GM19035 (cell line): ENCODE measurements at regions not wholly inside any gene's neighbourhood (a gene's known extent, or its start where the extent isn't known, plus 50 kb on each side); places are given as distances from the start of the nearest gene placed in this dataset.
"Not testable (repeated sequence)": the region's sequence is repeated elsewhere in the genome, so short reads cannot be mapped to it uniquely, and the experiment has no call there.

ENCODE experiments used
- ATAC-seq: cut with Tn5 transposase; IDR thresholded peaks from one replicate; pipeline ENCODE4 v1.9.1; 2021; ENCODE audit not compliant: unreplicated experiment

DNA sequence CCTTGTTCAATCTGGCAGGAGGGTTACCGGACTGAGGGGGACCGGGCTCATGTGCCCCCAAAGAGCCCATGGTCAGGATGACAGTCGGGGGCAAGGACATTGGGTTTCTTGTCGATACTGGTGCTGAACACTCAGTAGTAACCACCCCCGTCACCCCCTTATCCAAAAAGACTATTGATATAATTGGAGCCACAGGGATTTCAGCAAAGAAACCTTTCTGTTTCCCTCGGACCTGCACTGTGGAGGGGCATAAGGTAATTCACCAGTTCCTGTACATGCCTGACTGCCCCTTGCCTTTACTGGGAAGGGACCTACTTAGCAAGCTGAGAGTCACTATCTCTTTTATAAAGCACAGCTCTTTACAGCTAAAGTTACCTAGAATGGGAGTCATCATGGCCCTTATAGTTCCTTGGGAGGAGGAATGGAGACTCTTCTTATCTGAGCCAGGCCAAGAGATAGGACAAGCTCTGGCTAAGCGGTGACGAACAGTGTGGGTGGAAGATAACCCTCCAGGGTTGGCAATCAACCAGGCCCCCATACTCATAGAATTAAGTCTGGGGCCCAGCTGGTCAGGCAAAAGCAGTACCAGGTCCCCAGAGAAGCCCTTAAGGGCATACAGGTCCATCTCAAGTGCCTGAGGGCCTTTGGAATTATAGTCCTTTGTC lies 603.7 kb downstream of the UQCRFS1 start:
- no peak for ATAC-seq

DNA sequence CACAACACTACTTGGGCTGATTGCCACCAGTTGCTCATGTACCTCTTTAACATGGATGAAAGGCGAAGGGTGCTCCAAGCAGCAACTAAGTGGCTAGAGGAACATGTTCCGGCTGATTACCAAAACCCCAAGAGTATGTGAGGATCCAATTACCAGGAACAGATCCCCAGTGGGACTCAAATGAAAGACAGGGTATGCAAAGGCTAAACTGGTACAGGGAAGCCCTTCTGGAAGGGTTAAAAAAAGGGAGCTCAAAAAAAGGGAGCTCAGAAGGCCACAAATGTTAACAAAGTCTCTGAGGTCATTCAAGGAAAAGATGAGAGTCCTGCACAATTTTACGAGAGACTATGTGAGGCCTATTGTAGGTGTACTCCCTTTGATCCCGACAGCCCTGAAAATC lies 604.7 kb downstream of the UQCRFS1 start:
- ATAC-seq = no peak

- ATAC-seq = no peak
Observed at GRCh38 chr19:28607066-28607583, 605.8 kb downstream of the UQCRFS1 start.

DNA sequence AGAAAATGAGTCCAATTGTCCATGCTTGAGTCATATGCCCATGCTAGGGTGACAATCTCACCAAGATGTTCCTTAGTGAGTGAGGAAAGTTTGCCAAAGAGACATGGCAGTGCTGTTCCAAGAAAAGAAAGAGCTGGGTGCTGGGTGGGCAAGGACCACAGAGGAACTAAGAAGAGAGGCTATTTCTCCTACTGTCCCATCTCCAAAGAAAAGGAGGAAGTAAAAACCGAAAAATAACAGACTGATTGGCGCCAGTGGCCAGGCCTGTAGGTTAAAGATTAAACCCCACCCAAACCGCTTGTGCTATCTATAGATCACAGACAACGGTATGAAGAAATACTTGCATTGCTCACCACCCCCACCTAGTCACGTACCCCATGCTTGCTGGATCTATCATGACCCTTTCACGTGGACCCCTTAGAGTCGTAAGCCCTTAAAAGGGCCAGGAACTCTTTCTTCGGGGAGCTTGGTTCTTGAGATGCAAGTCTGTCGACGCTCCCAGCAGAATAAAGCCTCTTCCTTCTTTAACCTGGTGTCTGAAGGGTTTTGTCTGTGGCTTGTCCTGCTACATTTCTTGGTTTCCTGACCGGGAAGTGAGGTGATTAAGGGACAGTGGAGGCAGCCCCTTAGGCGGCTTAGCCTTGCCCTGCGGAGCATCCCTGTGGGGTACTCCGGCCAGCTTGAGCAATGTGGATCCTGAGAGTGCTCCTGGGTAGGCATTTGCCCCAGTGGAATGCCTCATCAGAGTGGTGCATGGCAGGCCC lies 606.5 kb downstream of the UQCRFS1 start:
- no peak for ATAC-seq

DNA sequence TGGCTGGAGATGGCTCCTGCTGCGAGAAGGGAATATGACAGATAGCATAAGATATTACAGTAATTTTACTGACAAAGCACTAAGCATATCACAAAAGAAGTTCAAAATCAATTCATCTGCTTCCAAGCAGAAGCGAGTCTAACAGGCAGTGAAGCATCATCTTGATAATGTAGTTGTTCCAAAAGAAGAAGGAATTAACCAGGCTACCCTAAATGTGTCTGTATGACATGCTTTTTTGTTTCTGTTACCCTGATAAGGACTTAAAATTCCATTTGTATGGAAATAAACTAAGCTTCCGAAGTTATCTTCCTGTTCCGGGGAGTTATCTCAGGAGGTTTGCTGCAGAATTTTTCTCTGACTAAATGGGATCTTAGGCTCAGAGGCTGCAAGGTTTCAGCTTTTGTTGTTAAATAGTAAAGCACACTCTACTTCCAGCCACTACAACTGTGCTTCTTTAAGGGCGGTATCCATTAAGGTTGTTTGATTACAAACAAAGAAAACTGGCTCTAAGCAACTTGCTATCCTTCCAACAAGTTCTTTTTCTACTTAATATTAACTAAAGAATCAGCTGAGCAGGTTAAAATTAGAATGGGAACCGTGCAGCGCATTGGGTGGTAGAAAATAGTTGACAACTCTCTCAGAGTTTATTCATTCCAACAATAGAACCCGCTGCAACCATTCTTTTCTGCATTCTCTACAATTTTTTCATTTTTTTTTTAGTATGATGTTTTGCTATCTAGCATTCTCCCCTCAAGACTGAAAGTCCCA lies 607.3 kb downstream of the UQCRFS1 start:
- ATAC-seq = no peak

DNA sequence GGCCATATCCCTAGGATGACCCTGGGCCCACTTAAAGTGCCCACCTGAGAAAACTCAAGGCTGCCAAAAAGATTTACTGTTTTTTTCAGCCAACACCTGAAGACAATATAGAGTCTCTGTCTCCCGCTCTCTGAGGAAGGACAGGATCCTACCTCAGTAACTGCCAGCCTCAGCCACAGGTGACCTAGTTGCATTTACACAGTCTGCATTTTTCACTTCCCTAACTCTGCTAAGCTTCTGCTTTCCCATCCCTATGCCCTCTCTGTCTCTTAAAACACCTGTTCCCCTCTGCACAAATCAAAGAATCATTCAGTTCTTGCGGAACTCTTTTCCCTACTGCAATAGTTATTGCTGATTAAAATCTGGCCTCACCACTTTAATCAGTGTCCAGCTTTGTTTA lies 609.5 kb downstream of the UQCRFS1 start:
- ATAC-seq = no peak

DNA sequence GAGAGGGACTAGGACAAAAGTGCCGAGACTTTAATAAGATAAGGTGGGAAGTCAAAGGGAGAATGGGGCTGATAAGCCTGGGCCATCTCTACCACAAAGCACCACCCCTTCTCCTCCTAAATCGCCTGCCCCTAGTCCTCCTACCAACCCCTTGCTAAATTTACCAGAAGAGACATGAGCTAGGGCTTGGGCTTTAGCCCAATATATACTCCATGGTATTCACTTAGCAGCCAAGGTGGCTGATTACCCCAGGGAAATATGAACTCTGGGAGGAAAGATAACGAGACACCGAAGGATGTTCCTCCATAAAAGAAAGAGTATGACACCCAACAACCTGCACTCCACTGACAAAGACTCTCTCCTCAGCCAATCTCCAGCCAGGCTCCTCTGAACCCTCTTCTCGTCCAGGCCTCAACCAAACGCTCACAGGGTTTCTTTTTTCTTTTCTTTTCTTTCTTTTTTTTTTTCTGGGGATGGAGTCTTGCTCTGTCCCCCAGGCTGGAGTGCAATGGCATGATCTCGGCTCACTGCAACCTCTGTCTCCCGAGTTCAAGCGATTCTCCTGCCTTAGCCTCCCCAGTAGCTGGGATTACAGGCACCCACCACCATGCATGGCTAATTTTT lies 610.2 kb downstream of the UQCRFS1 start:
- ATAC-seq = no peak

- ATAC-seq = no peak
Observed at GRCh38 chr19:28601723-28602440, 611.1 kb downstream of the UQCRFS1 start.

- no peak for ATAC-seq
Observed at GRCh38 chr19:28598861-28599260, 614.1 kb downstream of the UQCRFS1 start.

DNA sequence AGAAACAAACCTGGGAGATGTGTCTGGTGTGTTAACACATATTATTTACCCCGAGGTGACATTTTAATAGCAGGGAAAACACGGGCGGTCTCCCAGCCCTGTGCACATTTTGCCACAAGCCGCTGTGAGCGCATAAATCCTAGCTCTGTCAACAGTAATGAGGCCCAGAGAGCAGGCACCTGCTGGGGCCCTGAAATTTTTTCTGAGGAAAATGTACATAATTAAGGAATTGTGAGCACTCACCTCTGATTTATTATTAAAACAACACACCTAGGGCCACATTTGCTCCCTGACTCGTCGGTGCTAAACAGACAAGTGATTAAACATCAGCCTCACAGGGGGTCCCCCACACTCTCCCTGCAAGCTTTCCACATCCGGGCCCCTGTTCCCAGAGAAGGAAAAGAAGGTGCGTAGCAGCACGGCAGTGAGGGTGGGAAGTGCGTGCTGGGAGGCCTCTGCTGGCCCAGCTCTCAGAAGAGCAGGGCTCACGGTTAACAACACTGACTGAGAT lies 616.3 kb downstream of the UQCRFS1 start:
- no peak for ATAC-seq

GRCh38 chr19:28595722-28596480 lies 617.0 kb downstream of the UQCRFS1 start:
- no peak for ATAC-seq

GRCh38 chr19:28594737-28595136 lies 618.2 kb downstream of the UQCRFS1 start:
- ATAC-seq = no peak

GRCh38 chr19:28589991-28590411 lies 623.0 kb downstream of the UQCRFS1 start:
- not testable (repeated sequence) for ATAC-seq

DNA sequence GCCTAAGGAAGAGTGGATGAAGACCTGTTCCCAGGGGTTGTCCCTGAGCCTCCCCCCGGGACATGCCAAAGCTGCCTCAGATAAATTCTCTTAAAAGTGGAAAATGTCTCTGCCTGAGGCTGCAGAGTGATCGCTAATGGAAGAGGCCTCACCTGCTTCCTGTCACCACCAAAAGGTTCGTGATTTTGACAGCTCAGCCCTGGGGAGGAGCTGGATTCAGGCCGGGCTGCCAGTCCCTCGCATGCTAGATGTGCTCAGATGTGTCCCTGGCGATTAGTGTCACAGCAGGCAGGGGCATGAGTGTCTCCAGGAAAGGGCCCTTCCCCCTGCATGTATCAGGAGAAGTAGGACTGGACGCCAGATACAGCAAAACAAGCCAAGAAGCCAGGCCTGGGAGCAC lies 626.5 kb downstream of the UQCRFS1 start:
- ATAC-seq = no peak

- ATAC-seq = no peak
Observed at GRCh38 chr19:28585796-28586195, 627.2 kb downstream of the UQCRFS1 start.

DNA sequence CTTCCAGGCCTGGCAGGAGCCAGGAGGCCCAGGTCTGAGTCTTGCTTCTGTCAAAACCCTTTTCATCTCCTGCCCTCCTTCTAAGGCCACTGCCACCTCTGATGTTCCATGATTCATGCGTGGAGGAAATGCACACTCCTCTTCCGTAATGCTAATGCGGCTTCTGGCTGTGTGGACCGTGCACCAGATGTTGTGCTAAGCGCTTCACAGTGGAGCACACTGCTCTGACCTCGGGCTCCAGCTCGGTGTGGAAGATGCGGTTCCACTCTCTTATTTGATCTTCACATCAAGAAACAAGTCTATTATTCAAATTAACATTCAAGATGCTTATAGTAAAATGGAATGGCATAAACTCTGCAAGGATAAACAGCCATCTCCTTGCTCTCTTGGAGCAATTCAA lies 629.2 kb downstream of the UQCRFS1 start:
- no peak for ATAC-seq

- no peak for ATAC-seq
Observed at GRCh38 chr19:28583242-28583641, 629.7 kb downstream of the UQCRFS1 start.

GRCh38 chr19:28582796-28583195 lies 630.2 kb downstream of the UQCRFS1 start:
- ATAC-seq = no peak

- no peak for ATAC-seq
Observed at GRCh38 chr19:28582344-28582743, 630.6 kb downstream of the UQCRFS1 start.

DNA sequence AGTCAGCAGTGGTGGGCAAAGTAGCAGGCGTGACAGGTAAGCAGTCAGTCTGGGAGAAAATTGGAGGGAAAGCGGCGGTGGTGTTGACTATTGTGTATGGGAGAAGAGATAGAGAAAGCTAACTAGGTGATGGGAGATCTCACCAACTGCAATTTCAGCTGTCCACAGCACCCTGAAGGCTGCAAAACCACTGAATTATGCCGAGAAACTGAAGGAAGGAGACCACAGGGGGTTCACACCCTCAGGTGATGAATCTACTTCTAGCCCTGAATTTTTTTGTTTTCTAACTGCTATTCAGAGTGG lies 631.5 kb downstream of the UQCRFS1 start:
- ATAC-seq = no peak
